ENCODE measurements at regions not wholly inside any gene's neighbourhood (a gene's known extent, or its start where the extent isn't known, plus 50 kb on each side); places are given as distances from the start of the nearest gene placed in this dataset.

GRCh38 chr6:95660544-95660943 lies 83.2 kb downstream of the MANEA start:
- no peak overlapping the region for H3K4me2 ChIP-seq (ENCODE audit: low read length)
- H3K36me3 ChIP-seq (ENCODE audit: control insufficient read depth, insufficient read depth, low read length), result no peaks in the 10 kb centered on the region
- H2AK5ac ChIP-seq (ENCODE audit: low read length), result no peak overlapping the region
- no peaks in the 10 kb centered on the region for H3K79me1 ChIP-seq (ENCODE audit: low read length)
- no peak overlapping the region for H2BK120ac ChIP-seq (ENCODE audit: low read depth, low read length)
- H2BK15ac ChIP-seq (replicated peaks; ENCODE audit: low read depth), result no peak overlapping the region
- H3K23ac ChIP-seq (ENCODE audit: low read length), result no peak overlapping the region
- no peak overlapping the region for H4K5ac ChIP-seq (ENCODE audit: low read length)
- no peaks in the 10 kb centered on the region for H3K4me1 ChIP-seq (ENCODE audit: control insufficient read depth, low read depth, low read length)
- H3K27me3 ChIP-seq (ENCODE audit: insufficient read depth, low read length, poor library complexity), result no peaks in the 10 kb centered on the region
- H3K27ac ChIP-seq (ENCODE audit: low read depth, low read length), result no peak overlapping the region
- no peak overlapping the region for H3K4ac ChIP-seq (ENCODE audit: low read depth, low read length)
- no peak overlapping the region for H3K4me3 ChIP-seq (ENCODE audit: low read length)
- no CpG with 5 or more reads among the region's 4 CpGs for WGBS (ENCODE audit: extremely low coverage, insufficient coverage, low lambda C conversion rate)
- no peak overlapping the region for H4K8ac ChIP-seq (ENCODE audit: low read depth, low read length)
- H3K56ac ChIP-seq (ENCODE audit: low read length), result no peak overlapping the region
- no peaks in the 10 kb centered on the region for H3K79me2 ChIP-seq (ENCODE audit: control insufficient read depth, insufficient read depth, low read length)
- H3K9ac ChIP-seq (ENCODE audit: low read length), result no peak overlapping the region
- no peak overlapping the region for H3K18ac ChIP-seq (ENCODE audit: low read length)
- H2BK5ac ChIP-seq (ENCODE audit: low read length), result no peak overlapping the region
- DNase-seq, result no peak

GRCh38 chr6:95670011-95670463 lies 92.7 kb downstream of the MANEA start:
- WGBS (ENCODE audit: extremely low coverage, insufficient coverage, low lambda C conversion rate), result no CpG with 5 or more reads among the region's 26 CpGs
- Histone ChIP-seq H2BK120ac (ENCODE audit: low read depth, low read length) (no peak overlapping the region), H3K4ac (ENCODE audit: low read depth, low read length) (no peak overlapping the region), H3K79me2 (ENCODE audit: control insufficient read depth, insufficient read depth, low read length) (no peaks in the 10 kb centered on the region), H3K4me1 (ENCODE audit: control insufficient read depth, low read depth, low read length) (no peaks in the 10 kb centered on the region), H3K4me2 (ENCODE audit: low read length) (no peak overlapping the region), H2BK5ac (ENCODE audit: low read length) (no peak overlapping the region), H3K9ac (ENCODE audit: low read length) (no peak overlapping the region), H4K8ac (ENCODE audit: low read depth, low read length) (no peak overlapping the region), H3K4me3 (ENCODE audit: low read length) (no peak overlapping the region), H3K27me3 (ENCODE audit: insufficient read depth, low read length, poor library complexity) (no peaks in the 10 kb centered on the region), H3K27ac (ENCODE audit: low read depth, low read length) (no peak overlapping the region), H2BK15ac (replicated peaks; ENCODE audit: low read depth) (no peak overlapping the region), H3K18ac (ENCODE audit: low read length) (no peak overlapping the region), H3K56ac (ENCODE audit: low read length) (no peak overlapping the region), H3K36me3 (ENCODE audit: control insufficient read depth, insufficient read depth, low read length) (no peaks in the 10 kb centered on the region), H2AK5ac (ENCODE audit: low read length) (no peak overlapping the region), H3K23ac (ENCODE audit: low read length) (no peak overlapping the region), H3K79me1 (ENCODE audit: low read length) (no peaks in the 10 kb centered on the region), H4K5ac (ENCODE audit: low read length) (no peak overlapping the region)
- no peak for DNase-seq

GRCh38 chr6:95676011-95676628 lies 98.8 kb downstream of the MANEA start:
- no peaks in the 10 kb centered on the region for H3K4me1 ChIP-seq (ENCODE audit: control insufficient read depth, low read depth, low read length)
- no CpG with 5 or more reads among the region's 1 CpG for WGBS (ENCODE audit: extremely low coverage, insufficient coverage, low lambda C conversion rate)
- H3K56ac ChIP-seq (ENCODE audit: low read length), result no peak overlapping the region
- H3K79me2 ChIP-seq (ENCODE audit: control insufficient read depth, insufficient read depth, low read length), result no peaks in the 10 kb centered on the region
- no peak overlapping the region for H4K8ac ChIP-seq (ENCODE audit: low read depth, low read length)
- H3K4me2 ChIP-seq (ENCODE audit: low read length), result no peak overlapping the region
- no peak overlapping the region for H2BK15ac ChIP-seq (replicated peaks; ENCODE audit: low read depth)
- H2BK5ac ChIP-seq (ENCODE audit: low read length), result no peak overlapping the region
- H3K27me3 ChIP-seq (ENCODE audit: insufficient read depth, low read length, poor library complexity), result no peaks in the 10 kb centered on the region
- DNase-seq, result no peak
- H2AK5ac ChIP-seq (ENCODE audit: low read length), result no peak overlapping the region
- no peak overlapping the region for H3K9ac ChIP-seq (ENCODE audit: low read length)
- no peak overlapping the region for H4K5ac ChIP-seq (ENCODE audit: low read length)
- H3K79me1 ChIP-seq (ENCODE audit: low read length), result no peaks in the 10 kb centered on the region
- H3K4ac ChIP-seq (ENCODE audit: low read depth, low read length), result no peak overlapping the region
- no peak overlapping the region for H3K23ac ChIP-seq (ENCODE audit: low read length)
- no peak overlapping the region for H3K4me3 ChIP-seq (ENCODE audit: low read length)
- no peaks in the 10 kb centered on the region for H3K36me3 ChIP-seq (ENCODE audit: control insufficient read depth, insufficient read depth, low read length)
- H3K18ac ChIP-seq (ENCODE audit: low read length), result no peak overlapping the region
- no peak overlapping the region for H3K27ac ChIP-seq (ENCODE audit: low read depth, low read length)
- no peak overlapping the region for H2BK120ac ChIP-seq (ENCODE audit: low read depth, low read length)

- no peak overlapping the region for H3K9ac ChIP-seq (ENCODE audit: low read length)
- no peak overlapping the region for H3K27ac ChIP-seq (ENCODE audit: low read depth, low read length)
- no peaks in the 10 kb centered on the region for H3K27me3 ChIP-seq (ENCODE audit: insufficient read depth, low read length, poor library complexity)
- WGBS (ENCODE audit: extremely low coverage, insufficient coverage, low lambda C conversion rate), result no CpG with 5 or more reads among the region's 3 CpGs
- H3K36me3 ChIP-seq (ENCODE audit: control insufficient read depth, insufficient read depth, low read length), result no peaks in the 10 kb centered on the region
- H4K8ac ChIP-seq (ENCODE audit: low read depth, low read length), result no peak overlapping the region
- H2AK5ac ChIP-seq (ENCODE audit: low read length), result no peak overlapping the region
- no peaks in the 10 kb centered on the region for H3K79me1 ChIP-seq (ENCODE audit: low read length)
- H3K4me1 ChIP-seq (ENCODE audit: control insufficient read depth, low read depth, low read length), result no peaks in the 10 kb centered on the region
- H4K5ac ChIP-seq (ENCODE audit: low read length), result no peak overlapping the region
- H3K79me2 ChIP-seq (ENCODE audit: control insufficient read depth, insufficient read depth, low read length), result no peaks in the 10 kb centered on the region
- H3K56ac ChIP-seq (ENCODE audit: low read length), result no peak overlapping the region
- H3K4me2 ChIP-seq (ENCODE audit: low read length), result no peak overlapping the region
- DNase-seq, result no peak
- H3K4ac ChIP-seq (ENCODE audit: low read depth, low read length), result no peak overlapping the region
- H2BK120ac ChIP-seq (ENCODE audit: low read depth, low read length), result no peak overlapping the region
- H3K18ac ChIP-seq (ENCODE audit: low read length), result no peak overlapping the region
- H3K4me3 ChIP-seq (ENCODE audit: low read length), result no peak overlapping the region
- no peak overlapping the region for H2BK15ac ChIP-seq (replicated peaks; ENCODE audit: low read depth)
- H2BK5ac ChIP-seq (ENCODE audit: low read length), result no peak overlapping the region
- no peak overlapping the region for H3K23ac ChIP-seq (ENCODE audit: low read length)
Observed at GRCh38 chr6:95679981-95680380, 102.6 kb downstream of the MANEA start.

- WGBS (ENCODE audit: extremely low coverage, insufficient coverage, low lambda C conversion rate), result no CpG with 5 or more reads among the region's 2 CpGs
- Histone ChIP-seq H3K79me1 (ENCODE audit: low read length) (no peaks in the 10 kb centered on the region), H3K79me2 (ENCODE audit: control insufficient read depth, insufficient read depth, low read length) (no peaks in the 10 kb centered on the region), H4K5ac (ENCODE audit: low read length) (no peak overlapping the region), H3K36me3 (ENCODE audit: control insufficient read depth, insufficient read depth, low read length) (no peaks in the 10 kb centered on the region), H3K4me1 (ENCODE audit: control insufficient read depth, low read depth, low read length) (no peaks in the 10 kb centered on the region), H3K4me3 (ENCODE audit: low read length) (no peak overlapping the region), H3K27ac (ENCODE audit: low read depth, low read length) (no peak overlapping the region), H3K27me3 (ENCODE audit: insufficient read depth, low read length, poor library complexity) (no peaks in the 10 kb centered on the region), H2AK5ac (ENCODE audit: low read length) (no peak overlapping the region), H3K56ac (ENCODE audit: low read length) (no peak overlapping the region), H3K4ac (ENCODE audit: low read depth, low read length) (no peak overlapping the region), H2BK15ac (replicated peaks; ENCODE audit: low read depth) (no peak overlapping the region), H2BK5ac (ENCODE audit: low read length) (no peak overlapping the region), H4K8ac (ENCODE audit: low read depth, low read length) (no peak overlapping the region), H3K23ac (ENCODE audit: low read length) (no peak overlapping the region), H3K18ac (ENCODE audit: low read length) (no peak overlapping the region), H2BK120ac (ENCODE audit: low read depth, low read length) (no peak overlapping the region), H3K4me2 (ENCODE audit: low read length) (no peak overlapping the region), H3K9ac (ENCODE audit: low read length) (no peak overlapping the region)
- no peak for DNase-seq
Observed at GRCh38 chr6:95681736-95682135, 104.4 kb downstream of the MANEA start.

- H3K4me3 ChIP-seq (ENCODE audit: low read length), result no peak overlapping the region
- H3K4me1 ChIP-seq (ENCODE audit: control insufficient read depth, low read depth, low read length), result no peaks in the 10 kb centered on the region
- H2BK5ac ChIP-seq (ENCODE audit: low read length), result no peak overlapping the region
- no peak overlapping the region for H4K5ac ChIP-seq (ENCODE audit: low read length)
- no peak overlapping the region for H3K18ac ChIP-seq (ENCODE audit: low read length)
- H4K8ac ChIP-seq (ENCODE audit: low read depth, low read length), result no peak overlapping the region
- WGBS (ENCODE audit: extremely low coverage, insufficient coverage, low lambda C conversion rate), result no CpG with 5 or more reads among the region's 1 CpG
- H3K27me3 ChIP-seq (ENCODE audit: insufficient read depth, low read length, poor library complexity), result no peaks in the 10 kb centered on the region
- H3K79me2 ChIP-seq (ENCODE audit: control insufficient read depth, insufficient read depth, low read length), result no peaks in the 10 kb centered on the region
- no peak overlapping the region for H3K23ac ChIP-seq (ENCODE audit: low read length)
- no peak overlapping the region for H2AK5ac ChIP-seq (ENCODE audit: low read length)
- no peak overlapping the region for H3K9ac ChIP-seq (ENCODE audit: low read length)
- H3K79me1 ChIP-seq (ENCODE audit: low read length), result no peaks in the 10 kb centered on the region
- no peak overlapping the region for H2BK120ac ChIP-seq (ENCODE audit: low read depth, low read length)
- no peak overlapping the region for H3K4ac ChIP-seq (ENCODE audit: low read depth, low read length)
- DNase-seq, result no peak
- H3K56ac ChIP-seq (ENCODE audit: low read length), result no peak overlapping the region
- no peaks in the 10 kb centered on the region for H3K36me3 ChIP-seq (ENCODE audit: control insufficient read depth, insufficient read depth, low read length)
- H2BK15ac ChIP-seq (replicated peaks; ENCODE audit: low read depth), result no peak overlapping the region
- H3K4me2 ChIP-seq (ENCODE audit: low read length), result no peak overlapping the region
- no peak overlapping the region for H3K27ac ChIP-seq (ENCODE audit: low read depth, low read length)
Observed at GRCh38 chr6:95682476-95682875, 105.1 kb downstream of the MANEA start.
